ENCODE measurements at regions not wholly inside any gene's neighbourhood (a gene's known extent, or its start where the extent isn't known, plus 50 kb on each side); places are given as distances from the start of the nearest gene placed in this dataset.

DNA sequence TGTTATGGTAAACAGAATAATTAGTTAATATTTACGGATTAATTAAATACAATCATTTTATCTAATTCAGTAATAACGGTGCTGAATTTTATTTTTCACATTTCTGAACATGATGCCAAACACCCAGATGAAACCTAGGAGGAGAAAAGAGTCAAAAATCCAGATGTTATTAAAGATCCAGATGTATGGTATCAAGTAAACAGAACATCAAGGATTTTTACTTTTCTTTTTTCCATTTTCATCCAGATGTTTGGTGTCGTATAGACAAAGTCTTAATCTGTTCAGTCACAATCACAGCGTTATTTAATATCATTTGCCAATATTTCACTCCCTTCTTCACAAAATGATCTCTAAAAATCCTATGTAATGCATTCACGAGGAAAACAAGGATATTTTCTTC lies 64.0 kb upstream of the NR2F2 start:
- WGBS, 2 experiments (ENCODE audit: extremely low coverage in 1 of 2, insufficient coverage in 1 of 2, insufficient read length in 1 of 2, insufficient replicate concordance in 2 of 2, low coverage in 1 of 2, low lambda C conversion rate in 2 of 2, missing lambda C conversion rate in 1 of 2): 92% methylated on average over 5 of the region's 5 CpGs; no CpG with 5 or more reads in 1 of the 2 experiments
- no peak overlapping the region for H2BK20ac ChIP-seq (ENCODE audit: low read length)
- TF ChIP-seq KDM5A (IDR thresholded peaks at IDR 0.05; ENCODE audit: low read length): no peak
- TF ChIP-seq RAD21 (IDR thresholded peaks at IDR 0.05 in 1 of 2, conservative IDR thresholded peaks at IDR 0.05 in 1 of 2; ENCODE audit: low read depth in 2 of 2, low read length in 2 of 2): no peak
- no peak for TF ChIP-seq TAF1 (IDR thresholded peaks at IDR 0.05; ENCODE audit: low read depth, low read length)
- TF ChIP-seq KDM1A (IDR thresholded peaks at IDR 0.05; ENCODE audit: borderline replicate concordance, low read length): no peak
- TF ChIP-seq ZNF274 (IDR thresholded peaks at IDR 0.05; ENCODE audit: borderline replicate concordance, extremely low read depth, low read length): no peak
- no peak for TF ChIP-seq EP300 (IDR thresholded peaks at IDR 0.05; ENCODE audit: borderline replicate concordance in 1 of 2, low read depth in 2 of 2, low read length in 2 of 2)
- no peak for TF ChIP-seq SP4 (IDR thresholded peaks at IDR 0.05; ENCODE audit: low read length)
- TF ChIP-seq CHD1 (IDR thresholded peaks at IDR 0.05; ENCODE audit: low read depth, low read length): no peak
- TF ChIP-seq YY1 (IDR thresholded peaks at IDR 0.05; ENCODE audit: low read depth, low read length): no peak
- TF ChIP-seq, protein P1, sequence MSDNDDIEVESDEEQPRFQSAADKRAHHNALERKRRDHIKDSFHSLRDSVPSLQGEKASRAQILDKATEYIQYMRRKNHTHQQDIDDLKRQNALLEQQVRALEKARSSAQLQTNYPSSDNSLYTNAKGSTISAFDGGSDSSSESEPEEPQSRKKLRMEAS (IDR thresholded peaks at IDR 0.05): no peak
- TF ChIP-seq, protein P2, sequence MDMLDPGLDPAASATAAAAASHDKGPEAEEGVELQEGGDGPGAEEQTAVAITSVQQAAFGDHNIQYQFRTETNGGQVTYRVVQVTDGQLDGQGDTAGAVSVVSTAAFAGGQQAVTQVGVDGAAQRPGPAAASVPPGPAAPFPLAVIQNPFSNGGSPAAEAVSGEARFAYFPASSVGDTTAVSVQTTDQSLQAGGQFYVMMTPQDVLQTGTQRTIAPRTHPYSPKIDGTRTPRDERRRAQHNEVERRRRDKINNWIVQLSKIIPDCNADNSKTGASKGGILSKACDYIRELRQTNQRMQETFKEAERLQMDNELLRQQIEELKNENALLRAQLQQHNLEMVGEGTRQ (IDR thresholded peaks at IDR 0.05; ENCODE audit: low read length): no peak
- no peak for TF ChIP-seq SIN3A (conservative IDR thresholded peaks at IDR 0.05 in 1 of 2, IDR thresholded peaks at IDR 0.05 in 1 of 2; ENCODE audit: low read depth in 1 of 2, low read length in 2 of 2)
- no peak for TF ChIP-seq SIX5 (IDR thresholded peaks at IDR 0.05; ENCODE audit: low read depth, low read length)
- no peak for TF ChIP-seq TEAD4 (IDR thresholded peaks at IDR 0.05; ENCODE audit: low read depth, low read length)

More for the DNA sequence above, 64.0 kb upstream of the NR2F2 start:
- no peak overlapping the region for H2AK5ac ChIP-seq (ENCODE audit: low read depth, low read length)
- H3K9me3 ChIP-seq (ENCODE audit: insufficient read depth in 2 of 2, low read depth in 1 of 2, low read length in 1 of 2): no peaks in the 10 kb centered on the region
- H2BK12ac ChIP-seq (ENCODE audit: low read depth, low read length): no peak overlapping the region
- DNase-seq (ENCODE audit: low read depth in 1 of 2, low spot score in 2 of 2) (no peak), FAIRE-seq (no peak)
- POLR2A ChIA-PET (ENCODE audit: partially characterized antibody): no interaction called here
- H3K18ac ChIP-seq (ENCODE audit: extremely low read depth, low read length): no peak overlapping the region
- H3K56ac ChIP-seq (replicated peaks; ENCODE audit: insufficient read length, low read depth, low read length): no peak overlapping the region
- H3K4me1 ChIP-seq (replicated peaks in 1 of 4; ENCODE audit: control insufficient read depth in 3 of 4, insufficient read depth in 4 of 4, low read length in 3 of 4): peaks cover 0 to 4% (median 1%) of the 10 kb centered on the region in 4 experiments; a peak in 1 of 7 replicates
- no peak overlapping the region for H3K23ac ChIP-seq (ENCODE audit: insufficient read length)
- H2BK120ac ChIP-seq (replicated peaks; ENCODE audit: low read depth, low read length): no peak overlapping the region
- no peak overlapping the region for H3K14ac ChIP-seq (ENCODE audit: insufficient read length)
- CTCF ChIA-PET (ENCODE audit: partially characterized antibody): no interaction called here
- H2AFZ ChIP-seq (ENCODE audit: low read length): no peak overlapping the region
- no peak overlapping the region for H4K91ac ChIP-seq (replicated peaks; ENCODE audit: insufficient read length, low read length)
- no peak overlapping the region for H3K4ac ChIP-seq (replicated peaks; ENCODE audit: insufficient read length, low read depth, low read length)
- H3K27me3 ChIP-seq (replicated peaks in 1 of 4; ENCODE audit: control insufficient read depth in 3 of 4, extremely low read depth in 1 of 4, insufficient read depth in 3 of 4, low read length in 3 of 4): no peaks in the 10 kb centered on the region
- H3K27ac ChIP-seq (ENCODE audit: low read depth, low read length): no peak overlapping the region
- no peaks in the 10 kb centered on the region for H3K23me2 ChIP-seq (ENCODE audit: low read depth, low read length)
- no peak overlapping the region for H3K4me2 ChIP-seq (ENCODE audit: insufficient read depth in 1 of 2, low read depth in 2 of 2, low read length in 2 of 2)
- no peaks in the 10 kb centered on the region for H3K79me2 ChIP-seq (ENCODE audit: control insufficient read depth in 1 of 2, insufficient read depth in 2 of 2, low read length in 2 of 2)
- H3K79me1 ChIP-seq (ENCODE audit: low read depth, low read length): no peaks in the 10 kb centered on the region
- no peaks in the 10 kb centered on the region for H3K36me3 ChIP-seq (ENCODE audit: control insufficient read depth in 2 of 4, insufficient read depth in 4 of 4, low read length in 3 of 4)
- no peak overlapping the region for H2BK5ac ChIP-seq (ENCODE audit: low read depth, low read length)
- no peak overlapping the region for H4K8ac ChIP-seq (ENCODE audit: extremely low read depth, insufficient read depth, low read length)
- H4K20me1 ChIP-seq (replicated peaks in 1 of 2; ENCODE audit: control insufficient read depth in 1 of 2, insufficient read depth in 2 of 2, low read length in 2 of 2): no peaks in the 10 kb centered on the region
- no peak overlapping the region for H2BK15ac ChIP-seq (ENCODE audit: low read length)
- H3K9ac ChIP-seq (replicated peaks in 1 of 4; ENCODE audit: extremely low read depth in 1 of 4, low read depth in 3 of 4, low read length in 3 of 4): no peak overlapping the region
- H4K5ac ChIP-seq (ENCODE audit: insufficient read length, low read depth, low read length): no peak overlapping the region
- no peak overlapping the region for H3K4me3 ChIP-seq (ENCODE audit: extremely low read depth in 1 of 4, insufficient read depth in 2 of 4, low read depth in 3 of 4, low read length in 4 of 4)

Data from H1 (cell line).